HepG2 (cell line): ENCODE measurements at regions not wholly inside any gene's neighbourhood (a gene's known extent, or its start where the extent isn't known, plus 50 kb on each side); places are given as distances from the start of the nearest gene placed in this dataset.

Experiments
- CAMTA2 ChIP-seq: sonication (generic); formaldehyde crosslinking; IDR thresholded peaks from 2 replicates; pipeline ENCODE4 v1.4.0; 2020; ENCODE audit warnings: mild to moderate bottlenecking, missing genetic modification reagents, borderline replicate concordance
- ERF ChIP-seq: IDR thresholded peaks from 2 replicates; pipeline ENCODE4 v1.6.1; 2018; ENCODE audit warnings: missing biosample characterization, missing genetic modification reagents
- ETV6 ChIP-seq: sonication (generic); formaldehyde crosslinking; conservative IDR thresholded peaks from 2 replicates; pipeline ENCODE4 v1.4.0; 2020; ENCODE audit warnings: missing genetic modification reagents
- GMEB1 ChIP-seq: sonication (generic); formaldehyde crosslinking; IDR thresholded peaks from 2 replicates; pipeline ENCODE4 v1.5.1; 2020; ENCODE audit warnings: missing genetic modification reagents, mild to moderate bottlenecking, borderline replicate concordance
- HOXD1 ChIP-seq: sonication (generic); formaldehyde crosslinking; IDR thresholded peaks from 2 replicates; pipeline ENCODE4 v1.5.0; 2020; ENCODE audit warnings: missing genetic modification reagents
- NR2C2 ChIP-seq: sonication (generic); formaldehyde crosslinking; IDR thresholded peaks from 2 replicates; pipeline ENCODE4 v1.4.0; 2020; ENCODE audit warnings: missing genetic modification reagents, mild to moderate bottlenecking, moderate library complexity, borderline replicate concordance
- NR3C1 ChIP-seq: sonication (generic); formaldehyde crosslinking; IDR thresholded peaks from 2 replicates; pipeline ENCODE4 v1.4.0; 2020; ENCODE audit warnings: missing genetic modification reagents
- PRDM15 ChIP-seq: sonication (generic); formaldehyde crosslinking; IDR thresholded peaks from 2 replicates; pipeline ENCODE4 v1.4.0; 2020; ENCODE audit warnings: missing genetic modification reagents
- SOX13 ChIP-seq, 3 experiments: fragments of 450-650 bp in 1 of 3; sonication (generic) in 1 of 3; formaldehyde crosslinking in 1 of 3; IDR thresholded peaks in 2 of 3; conservative IDR thresholded peaks in 1 of 3; 2 replicates each; pipeline versions ENCODE4 v1.5.0 to v1.6.1; 2016 to 2020; ENCODE audit warnings: antibody characterized with exemption in 1 of 3, mild to moderate bottlenecking in 1 of 3, missing compliant biosample characterization in 1 of 3, missing genetic modification reagents in 1 of 3, moderate library complexity in 1 of 3
- SP2 ChIP-seq: sonication (generic); formaldehyde crosslinking; IDR thresholded peaks from 2 replicates; pipeline ENCODE4 v1.5.1; 2020; ENCODE audit warnings: mild to moderate bottlenecking, missing genetic modification reagents
- USF2 ChIP-seq, 2 experiments: sonication (generic) in 1 of 2; formaldehyde crosslinking in 1 of 2; IDR thresholded peaks; 2 replicates each; pipeline versions ENCODE4 v1.5.1 to v1.6.1; 2011 to 2020; ENCODE audit warnings: borderline replicate concordance in 1 of 2, low read depth in 1 of 2, low read length in 1 of 2, mild to moderate bottlenecking in 1 of 2, missing genetic modification reagents in 1 of 2, moderate library complexity in 1 of 2
- ZNF550 ChIP-seq: sonication (generic); formaldehyde crosslinking; IDR thresholded peaks from 2 replicates; pipeline ENCODE4 v1.4.0; 2020; ENCODE audit warnings: mild to moderate bottlenecking, missing genetic modification reagents, borderline replicate concordance
- ZNF678 ChIP-seq: sonication (generic); formaldehyde crosslinking; IDR thresholded peaks from 2 replicates; pipeline ENCODE4 v1.4.0; 2020; ENCODE audit warnings: mild to moderate bottlenecking, missing genetic modification reagents

GRCh38 chr2:241980193-241980592 lies 110.7 kb downstream of the RTP5 start (continued):
- TF ChIP-seq USF2 (IDR thresholded peaks at IDR 0.05; ENCODE audit: low read depth, low read length) (peak; percentile 48; the same call in 1 of the 2 replicates), USF2 (CRISPR knock-in tag; IDR thresholded peaks at IDR 0.05; ENCODE audit: borderline replicate concordance) (no peak), PRDM15 (peak; percentile 68), ETV6 (CRISPR knock-in tag) (no peak), GMEB1 (CRISPR knock-in tag) (no peak), NR2C2 (CRISPR knock-in tag) (no peak), ZNF678 (CRISPR knock-in tag) (no peak), CAMTA2 (CRISPR knock-in tag) (no peak), SOX13 (IDR thresholded peaks at IDR 0.05) (no peak), SOX13 (CRISPR knock-in tag; conservative IDR thresholded peaks at IDR 0.05 in 1 of 2, IDR thresholded peaks at IDR 0.05 in 1 of 2) (0 out of 4 replicates have a peak, but pooled peaks of 1 of the 2 experiments have one; percentile 4), NR3C1 (CRISPR knock-in tag) (no peak), ERF (no peak), HOXD1 (no peak), ZNF550 (CRISPR knock-in tag) (no peak), SP2 (CRISPR knock-in tag) (no peak)
